NCI-H1417 treated with DMSO at 0.1 percent for 48 hours (cell line): ENCODE measurements at regions not wholly inside any gene's neighbourhood (a gene's known extent, or its start where the extent isn't known, plus 50 kb on each side); places are given as distances from the start of the nearest gene placed in this dataset.

Experiments used
- DNase-seq: peaks from one replicate; lab custom pipeline; 2025; lab: John Stamatoyannopoulos, UW

DNA sequence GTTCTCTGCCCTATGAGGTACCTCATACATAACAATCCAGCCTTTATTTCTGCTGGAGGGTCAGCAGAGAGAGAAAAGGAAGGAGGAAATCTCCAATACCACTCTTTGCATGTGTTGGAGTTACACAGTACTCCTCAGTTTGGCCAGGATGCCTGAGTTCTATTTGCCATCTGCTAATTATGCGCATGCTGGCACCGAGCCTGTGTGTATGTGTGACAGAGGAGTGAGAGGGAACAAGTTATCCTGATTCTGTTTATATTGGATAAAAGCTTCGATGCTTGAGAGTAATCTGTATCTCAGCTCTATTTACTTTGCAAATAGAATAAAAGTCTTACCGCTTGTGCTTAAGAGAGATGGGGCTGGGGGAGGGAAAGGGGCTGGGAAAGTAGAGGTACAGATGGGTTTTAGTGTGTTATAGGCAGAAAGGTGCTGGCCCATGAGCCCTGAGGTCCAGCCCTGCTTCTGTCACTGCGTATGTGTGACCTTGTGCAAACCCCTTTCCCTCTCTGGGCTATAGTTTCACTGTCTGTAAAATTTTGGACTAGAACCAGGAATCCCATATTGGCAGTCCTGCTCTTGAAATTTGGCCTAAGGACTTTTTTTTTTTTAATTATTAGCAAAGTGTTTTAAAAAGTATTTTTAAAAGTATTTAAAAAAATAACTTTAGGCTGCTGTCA lies 54.5 kb upstream of the PLXNA2 start:
- no peak for DNase-seq

DNA sequence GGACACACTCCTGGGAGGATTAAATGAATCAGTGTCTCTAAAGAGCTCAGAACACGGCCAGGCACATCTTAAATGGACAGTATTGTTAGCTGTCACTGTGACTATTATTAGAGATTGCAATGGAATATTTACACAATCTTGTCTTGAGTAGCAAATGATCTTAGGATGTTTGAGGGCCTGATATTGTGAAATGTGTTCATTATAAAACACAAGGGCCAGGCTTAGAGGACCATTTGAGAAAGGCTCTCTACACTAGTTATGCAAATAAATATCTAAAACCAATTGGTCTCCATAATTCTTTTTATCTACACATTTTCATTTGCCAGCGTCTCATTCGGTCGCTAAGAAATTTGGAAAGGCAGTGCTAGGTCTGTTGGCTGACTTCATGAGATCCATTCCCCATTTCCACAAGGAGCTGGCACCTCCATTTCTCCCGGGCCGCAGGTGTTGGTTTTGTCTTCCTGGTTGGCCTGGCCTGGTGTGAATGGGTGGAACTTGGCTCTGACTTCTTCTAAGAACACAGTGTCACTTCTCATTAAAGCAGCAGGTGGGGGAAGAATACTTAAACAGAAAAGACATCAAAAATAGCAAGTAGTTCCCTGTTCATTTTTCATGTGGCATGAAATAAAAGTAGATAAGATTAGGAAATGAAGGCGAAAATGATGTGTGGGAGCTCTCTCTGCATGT lies 56.0 kb upstream of the PLXNA2 start:
- no peak for DNase-seq

DNA sequence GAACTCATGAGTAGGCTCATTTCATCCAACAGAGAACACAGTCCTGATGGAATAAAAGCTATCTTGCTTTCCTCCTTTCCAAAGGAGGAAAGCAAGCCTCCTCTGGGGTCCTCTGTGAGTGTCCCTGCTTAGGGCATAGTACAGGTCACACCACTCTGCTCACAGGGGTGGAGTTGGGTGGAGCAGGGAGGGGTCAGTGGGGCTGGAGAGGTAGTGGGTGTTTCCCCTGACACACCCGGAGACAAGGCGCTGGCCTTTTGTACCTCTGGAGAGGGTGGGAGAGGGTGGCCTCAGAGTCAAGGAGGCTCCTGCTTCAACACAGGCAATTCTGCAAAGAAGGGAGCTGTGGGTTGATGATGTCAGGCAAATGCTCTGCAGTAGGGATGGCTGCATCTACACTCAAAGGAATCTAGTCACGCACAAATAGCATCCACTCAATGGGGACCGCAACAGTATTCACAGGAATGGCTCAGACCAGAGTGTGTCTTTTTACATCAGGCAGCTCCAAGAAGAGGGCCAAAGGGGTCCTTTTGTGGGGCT lies 58.6 kb upstream of the PLXNA2 start:
- no peak for DNase-seq

DNA sequence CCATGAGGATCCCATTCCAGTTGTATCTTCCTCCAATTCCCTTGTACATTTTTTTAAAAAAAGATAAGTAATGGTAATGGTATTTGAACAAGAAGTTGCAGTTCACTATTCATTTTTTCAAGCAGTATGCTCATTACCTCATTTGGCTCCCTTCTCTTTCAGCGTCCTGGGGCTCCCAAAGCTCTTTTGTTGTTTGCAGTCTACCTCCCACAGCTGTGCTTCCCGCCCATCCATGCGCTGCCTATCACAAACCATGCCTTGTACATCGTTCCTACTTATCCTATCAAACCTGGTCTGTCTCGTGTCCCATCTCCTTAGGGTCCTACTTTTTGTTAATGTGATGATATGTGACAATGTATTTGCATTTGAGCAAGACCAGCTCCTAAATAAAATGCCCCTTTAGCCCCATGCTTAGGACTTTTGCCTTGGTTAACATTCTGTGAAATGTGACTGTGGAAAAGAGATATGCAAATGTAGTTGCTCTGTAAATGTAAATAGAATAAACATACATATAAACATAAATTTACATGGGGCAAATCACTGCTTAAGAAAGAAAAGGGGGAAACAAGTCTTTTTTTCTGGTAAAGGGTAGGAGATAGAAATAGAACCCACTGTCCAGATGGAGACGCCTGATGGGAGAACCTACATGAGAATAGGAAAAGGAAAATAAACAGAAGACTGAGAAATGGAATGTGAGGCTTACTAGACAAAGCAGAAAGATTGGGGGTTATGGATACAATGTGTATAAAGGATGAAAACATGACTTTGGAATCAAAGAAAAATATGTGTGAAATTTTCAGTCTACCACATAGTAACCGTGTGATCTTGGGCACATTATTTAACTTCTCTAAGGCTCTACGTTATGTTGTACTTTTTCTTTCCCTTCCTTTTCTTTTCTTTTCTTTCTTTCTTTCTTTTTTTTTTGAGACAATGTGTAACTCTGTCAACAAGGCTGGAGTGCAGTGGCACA lies 59.8 kb upstream of the PLXNA2 start:
- no peak for DNase-seq

DNA sequence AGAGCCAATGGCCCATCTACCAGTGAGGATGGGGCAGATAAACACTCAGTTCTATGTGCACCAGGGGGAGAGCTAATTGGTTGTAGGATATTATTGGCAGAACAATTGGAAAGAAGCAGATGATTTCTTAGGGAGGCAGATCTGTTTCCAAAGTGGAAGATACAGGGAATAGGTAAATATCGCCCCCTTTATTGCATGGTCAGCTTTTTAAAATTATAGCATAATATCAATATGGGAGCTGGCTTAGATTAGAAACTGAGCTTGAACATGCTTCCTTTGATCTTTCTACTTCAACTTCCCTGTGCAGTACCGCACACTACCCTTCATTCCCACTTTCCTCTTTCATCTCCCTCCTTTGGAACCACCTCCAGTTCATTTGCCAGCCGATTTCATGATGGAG lies 64.0 kb upstream of the PLXNA2 start:
- no peak for DNase-seq

DNA sequence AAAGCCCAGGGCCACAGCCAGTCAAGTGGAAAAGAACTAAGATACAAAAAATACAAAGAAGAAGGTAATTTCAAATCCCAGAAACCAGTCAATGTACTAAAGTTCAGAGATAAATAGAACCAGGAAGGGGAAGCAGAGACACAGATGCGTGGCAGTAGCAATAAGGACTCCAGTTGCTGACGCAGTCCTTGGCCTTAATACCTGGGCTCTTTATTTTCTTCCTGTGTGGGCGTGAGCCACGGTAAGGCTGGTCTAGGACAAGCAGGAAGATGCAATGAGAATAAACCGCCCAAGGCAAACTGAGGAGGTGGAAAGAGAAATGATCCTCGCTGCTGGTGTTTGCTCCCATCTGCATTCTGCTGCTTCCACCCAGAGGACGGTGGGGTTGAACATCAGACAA lies 65.6 kb upstream of the PLXNA2 start:
- no peak for DNase-seq

DNA sequence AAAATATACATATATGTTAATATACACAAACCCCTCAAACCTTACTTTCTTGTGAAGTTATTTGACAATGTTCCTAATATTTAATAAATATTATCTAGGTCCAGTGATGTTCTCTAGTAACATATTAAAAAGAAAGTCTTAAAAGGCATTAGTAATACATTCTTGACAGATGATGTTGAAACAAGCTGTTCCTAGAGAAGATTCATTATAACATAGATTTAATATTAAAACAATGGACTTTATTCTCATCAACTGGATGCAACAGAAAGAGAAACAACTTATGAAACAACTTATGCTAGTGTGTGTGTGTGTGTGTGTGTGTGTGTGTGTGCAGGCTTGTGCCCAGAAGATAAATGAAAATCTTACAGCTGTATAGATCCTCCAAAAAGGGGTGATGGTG lies 68.5 kb upstream of the PLXNA2 start:
- no peak for DNase-seq

DNA sequence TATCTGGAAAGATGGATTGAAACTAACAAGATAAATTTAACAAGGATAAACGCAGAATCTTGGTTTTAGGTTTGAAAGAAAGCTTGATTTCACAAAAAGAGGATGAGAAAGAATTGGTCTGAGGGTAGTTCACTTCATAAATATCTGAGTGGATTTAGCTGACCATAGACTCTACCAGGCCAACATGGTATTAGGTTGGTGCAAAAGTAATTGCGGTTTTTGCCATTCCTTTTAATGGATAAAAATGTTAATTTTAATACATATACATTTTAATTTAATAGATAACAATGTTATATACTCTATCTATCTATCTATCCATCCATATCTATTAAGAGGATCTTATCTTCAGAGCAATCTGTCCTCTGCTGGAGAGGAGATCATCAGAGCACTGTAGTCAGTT lies 70.2 kb upstream of the PLXNA2 start:
- no peak for DNase-seq

DNA sequence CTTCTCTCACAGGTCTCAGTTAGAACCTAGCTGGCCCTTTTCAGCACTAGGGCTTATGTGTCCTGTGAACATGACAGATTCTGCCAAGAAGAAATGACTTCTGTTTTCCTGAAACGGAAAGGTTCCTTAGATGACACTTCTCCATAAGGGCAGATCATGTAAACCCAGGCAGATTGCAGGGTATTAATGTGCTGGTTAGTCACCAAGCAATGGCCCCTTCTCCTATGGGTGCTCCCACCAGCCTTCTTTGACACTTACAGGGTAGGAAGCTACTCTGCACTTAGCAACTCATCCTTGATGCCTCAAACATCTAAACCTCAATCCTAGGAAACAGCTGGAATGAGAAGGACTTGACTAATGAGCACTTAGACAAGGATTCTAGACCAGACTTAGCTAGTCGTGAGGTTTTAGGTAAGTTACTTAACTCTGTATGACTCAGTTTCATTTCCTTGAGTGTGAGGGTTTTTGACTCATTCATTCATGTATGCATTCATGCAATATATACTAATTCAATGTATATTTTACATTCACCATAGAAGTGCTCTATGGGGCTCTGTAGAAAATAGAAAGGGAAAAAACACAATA lies 74.1 kb upstream of the PLXNA2 start:
- no peak for DNase-seq

DNA sequence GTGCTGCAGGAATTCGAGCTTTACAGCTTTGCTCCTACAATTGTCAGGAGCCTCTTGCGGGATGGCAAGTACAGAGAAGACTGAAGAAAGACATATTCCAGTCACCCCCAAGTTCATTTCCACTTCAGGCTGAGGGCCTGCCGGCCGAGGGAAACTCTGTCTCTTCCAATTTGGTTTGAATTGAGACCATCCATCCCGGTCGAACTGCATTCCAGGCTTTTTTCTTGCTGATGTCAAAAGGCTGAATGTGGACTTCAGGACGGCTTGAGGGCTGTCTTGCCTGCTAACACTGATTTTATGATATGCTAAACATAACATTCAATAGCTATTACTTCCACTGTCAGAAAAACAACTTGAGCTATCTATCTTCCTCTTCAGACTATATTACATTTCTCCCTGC lies 79.8 kb upstream of the PLXNA2 start:
- DNase-seq, result no peak

DNA sequence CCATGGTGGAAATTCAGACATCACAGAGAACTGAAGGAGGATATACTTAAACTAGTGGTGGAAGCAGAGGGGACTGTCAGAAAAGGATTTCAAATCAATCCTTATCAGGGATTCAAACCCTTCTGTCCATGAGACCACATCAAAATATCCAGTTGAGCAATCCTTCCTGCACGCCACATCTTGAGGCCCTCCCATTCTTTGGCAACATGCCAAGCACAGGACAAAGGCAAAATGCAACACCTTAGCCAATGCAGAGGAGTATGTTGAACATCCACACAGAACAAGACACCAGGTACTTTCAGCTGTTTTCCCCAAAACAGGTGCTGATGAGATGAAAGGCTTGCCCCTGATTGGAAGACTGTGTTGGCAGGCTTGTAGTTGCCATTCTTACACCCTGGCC lies 81.8 kb upstream of the PLXNA2 start:
- no peak for DNase-seq

DNA sequence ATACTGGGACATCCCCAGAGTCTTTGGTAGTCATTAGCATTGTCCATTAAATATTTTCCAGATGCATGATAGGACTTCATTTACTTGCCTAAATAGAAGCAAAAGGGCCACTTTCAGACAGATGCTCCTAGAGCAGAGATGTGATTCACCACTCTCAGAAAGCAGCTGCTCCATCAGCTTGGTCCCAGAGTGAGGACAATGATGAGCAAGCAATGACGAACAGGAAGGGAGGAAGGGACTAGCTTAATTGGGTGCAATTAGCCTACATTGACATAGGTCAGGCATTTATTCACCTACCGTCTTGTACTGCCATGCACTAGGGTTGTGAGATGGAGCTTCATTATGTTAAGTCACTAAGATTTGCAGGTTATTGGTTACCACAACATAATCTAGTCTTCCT lies 85.1 kb upstream of the PLXNA2 start:
- no peak for DNase-seq

DNA sequence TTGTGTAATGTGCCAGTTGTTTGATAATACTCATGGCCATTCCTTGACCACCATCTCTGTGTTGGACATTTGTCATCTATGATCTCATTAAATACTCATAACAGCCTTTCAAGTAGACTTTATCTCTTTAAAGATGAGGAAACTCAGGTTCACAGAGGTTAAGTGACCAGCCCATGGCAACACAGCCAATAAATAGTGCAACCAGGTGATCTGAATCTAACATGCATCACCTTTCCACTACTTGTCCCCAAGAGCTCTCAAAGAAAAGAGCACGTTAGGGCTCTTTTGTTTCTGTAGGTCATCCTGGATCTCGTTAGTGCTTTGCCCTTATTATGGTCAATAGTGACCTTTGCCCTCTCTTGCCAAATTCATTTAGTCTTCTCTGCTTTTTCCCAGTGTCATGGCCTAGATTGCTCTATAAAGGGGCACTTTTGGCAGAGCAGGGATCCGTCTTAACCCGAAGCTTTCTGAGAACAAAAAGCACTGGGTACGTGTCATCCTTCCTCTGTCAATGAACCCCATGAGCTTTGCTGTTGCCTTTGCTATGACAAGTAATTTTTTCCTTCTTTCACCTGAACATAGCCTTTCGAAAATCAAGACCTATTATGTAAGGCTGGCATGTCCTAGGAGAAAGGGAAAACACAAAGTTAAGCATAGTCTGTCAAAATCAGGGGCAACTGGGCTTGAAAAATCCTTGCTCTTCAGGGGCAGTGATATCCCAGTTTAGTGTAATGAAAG lies 88.0 kb upstream of the PLXNA2 start:
- no peak for DNase-seq

DNA sequence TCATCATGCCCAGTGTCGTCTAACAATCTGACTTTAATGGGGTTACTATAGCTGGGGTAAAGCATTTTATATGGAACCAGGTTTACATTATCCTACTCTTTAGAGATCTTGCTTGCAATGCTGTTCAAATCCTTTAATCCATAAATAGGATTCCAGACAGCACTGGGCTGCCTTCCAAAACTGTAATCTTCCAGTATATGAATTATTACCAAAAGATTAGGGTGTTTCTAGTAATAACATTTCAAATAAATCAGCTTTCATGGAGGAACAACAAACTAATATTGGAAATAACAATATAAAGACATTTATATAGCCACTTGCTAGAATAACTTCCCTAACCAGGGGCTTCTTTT lies 88.6 kb upstream of the PLXNA2 start:
- no peak for DNase-seq

DNA sequence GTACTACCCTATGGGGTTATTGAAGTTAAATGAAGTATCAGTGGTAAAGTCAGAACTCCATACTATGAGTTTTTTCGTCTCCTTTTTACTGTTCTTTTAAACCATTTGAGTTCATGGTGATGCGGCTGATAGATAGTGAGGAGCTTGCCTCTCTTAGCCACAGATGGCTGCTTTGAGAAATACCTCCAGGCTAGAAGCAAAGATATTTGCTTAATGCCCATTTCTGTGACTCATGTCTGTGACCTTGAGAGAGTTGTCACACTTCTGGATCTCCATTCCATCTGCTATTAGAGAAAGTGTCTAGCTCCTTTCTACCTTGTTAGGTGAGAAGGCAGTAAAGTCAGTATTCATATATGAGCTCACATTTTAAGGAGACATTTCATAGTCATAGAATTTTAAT lies 89.5 kb upstream of the PLXNA2 start:
- no peak for DNase-seq

DNA sequence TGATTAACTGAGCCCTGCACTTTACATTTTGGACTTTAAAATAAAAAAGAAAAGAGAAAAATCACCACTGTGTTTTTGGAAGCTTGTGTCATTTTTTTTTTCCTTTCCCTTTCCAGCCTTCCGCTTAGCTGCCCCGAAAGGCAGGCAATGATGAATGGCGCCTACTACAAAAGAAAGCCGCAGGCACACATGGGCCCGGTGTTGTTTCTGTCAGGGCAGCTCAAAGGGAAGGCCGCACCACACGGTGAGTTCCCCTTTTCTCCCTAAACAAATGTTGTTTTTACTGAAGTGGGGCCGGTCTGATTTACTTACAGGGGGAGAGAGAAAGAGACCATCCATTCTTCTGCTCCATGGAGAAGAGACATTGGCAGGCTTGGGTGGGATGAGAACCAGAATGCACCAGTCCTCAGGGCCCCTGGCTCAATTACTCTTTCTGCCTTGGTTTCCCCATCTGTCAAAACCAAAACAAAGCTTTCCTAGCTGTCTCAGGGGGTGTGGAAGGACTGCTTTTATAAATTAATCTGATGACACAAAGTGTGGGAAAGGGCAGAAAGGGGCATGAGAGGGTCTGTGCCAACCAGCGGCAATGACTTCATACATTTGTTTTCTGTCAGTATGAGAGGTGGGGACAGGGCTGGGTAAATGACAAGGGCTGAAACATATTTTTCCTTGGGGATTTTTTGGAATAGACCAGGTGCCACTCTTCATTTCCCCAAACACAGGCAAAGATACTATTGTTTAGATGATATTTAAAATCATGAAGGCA lies 91.4 kb upstream of the PLXNA2 start:
- DNase-seq, result no peak

DNA sequence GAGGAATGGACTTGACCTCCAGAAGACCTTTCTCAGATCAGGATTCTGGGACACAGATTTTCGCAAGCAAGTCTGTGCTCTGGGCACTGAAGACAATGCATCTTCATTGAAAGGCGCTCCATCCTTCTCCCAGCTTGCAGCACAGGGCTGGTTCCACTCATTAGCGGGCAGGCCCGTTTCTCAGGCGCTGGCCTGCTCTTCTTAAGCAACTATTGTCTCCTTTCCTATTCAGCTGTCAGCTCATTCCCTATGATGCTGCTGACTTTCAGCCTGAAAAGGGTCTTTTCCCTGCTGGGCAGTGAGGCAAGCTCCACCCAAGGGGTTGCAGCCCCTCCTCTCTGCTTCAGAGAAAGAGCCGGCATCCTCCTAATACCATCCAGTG lies 91.9 kb upstream of the PLXNA2 start:
- no peak for DNase-seq

DNA sequence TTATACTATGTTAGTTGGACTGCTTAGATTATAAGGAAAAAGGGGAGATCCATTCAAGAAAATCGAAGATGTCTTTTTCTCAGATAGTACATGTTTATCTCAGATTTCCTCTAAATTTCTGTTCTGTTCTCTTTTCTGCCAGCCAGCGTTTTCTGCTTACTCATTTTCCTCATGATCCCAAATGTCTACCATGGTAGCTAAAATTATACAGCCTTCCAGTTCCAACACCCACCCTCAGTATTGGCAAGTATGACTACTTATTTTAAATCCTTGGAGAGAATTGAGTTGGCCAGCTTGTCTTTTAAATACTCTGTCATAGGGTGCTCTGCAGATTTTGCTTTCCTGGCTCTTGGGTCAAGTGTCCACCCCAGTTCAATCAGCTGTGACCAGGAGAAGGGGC lies 95.7 kb upstream of the PLXNA2 start:
- no peak for DNase-seq

DNA sequence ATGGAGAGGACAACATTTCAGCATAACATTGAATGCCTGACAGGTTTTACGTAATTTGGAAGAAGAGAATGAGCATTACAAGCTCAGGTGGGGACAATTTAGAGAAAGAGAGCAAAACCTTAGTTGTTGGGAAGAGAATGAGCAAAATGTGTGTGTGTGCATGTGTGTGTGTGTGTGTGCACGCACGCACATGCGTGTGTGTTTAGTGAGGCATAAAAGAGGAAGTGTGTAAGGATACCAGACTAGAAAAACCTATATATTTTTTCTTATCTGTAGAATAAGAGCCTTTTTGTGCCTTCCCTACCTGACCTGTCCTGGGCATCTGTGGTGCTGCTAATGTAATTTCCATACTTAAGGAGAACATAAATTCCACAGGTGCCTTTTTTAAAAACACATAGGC lies 99.0 kb upstream of the PLXNA2 start:
- DNase-seq, result no peak

DNA sequence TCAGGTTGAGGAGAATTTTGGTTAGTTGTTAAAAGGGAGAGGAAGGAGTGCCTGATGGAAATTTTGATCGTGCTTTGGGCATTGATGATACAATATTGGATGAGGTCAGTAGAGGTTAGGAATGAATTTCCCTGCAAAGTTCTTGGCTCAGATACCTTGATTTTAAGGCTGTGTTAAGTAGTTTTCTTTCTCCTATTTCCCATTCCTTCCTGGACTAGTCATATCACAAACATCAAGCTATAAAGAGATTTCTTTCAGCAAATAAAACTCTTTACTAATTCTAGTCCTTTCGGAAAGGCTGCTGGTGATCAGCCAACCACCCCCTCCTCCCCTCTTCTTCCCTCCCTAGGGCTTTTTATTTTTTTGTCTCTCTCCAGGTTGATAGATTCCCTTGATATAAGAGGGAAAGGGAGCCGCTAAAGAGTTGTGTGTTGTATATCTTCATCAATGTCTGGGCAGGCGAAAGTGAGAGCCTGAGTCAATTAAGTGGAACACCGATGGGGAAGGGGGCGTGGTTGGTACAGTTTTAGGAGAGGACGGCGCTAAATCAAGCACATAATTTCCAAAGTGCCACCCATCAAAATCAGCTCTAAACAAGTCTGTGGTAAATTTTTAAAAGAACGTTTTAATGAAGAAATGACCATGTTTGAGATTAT lies 100.1 kb upstream of the PLXNA2 start:
- DNase-seq, result no peak
